ENCODE measurements at regions not wholly inside any gene's neighbourhood (a gene's known extent, or its start where the extent isn't known, plus 50 kb on each side); places are given as distances from the start of the nearest gene placed in this dataset.
A peak's percentile ranks its signal among the peaks of the same experiment; 100 is the strongest.

DNA sequence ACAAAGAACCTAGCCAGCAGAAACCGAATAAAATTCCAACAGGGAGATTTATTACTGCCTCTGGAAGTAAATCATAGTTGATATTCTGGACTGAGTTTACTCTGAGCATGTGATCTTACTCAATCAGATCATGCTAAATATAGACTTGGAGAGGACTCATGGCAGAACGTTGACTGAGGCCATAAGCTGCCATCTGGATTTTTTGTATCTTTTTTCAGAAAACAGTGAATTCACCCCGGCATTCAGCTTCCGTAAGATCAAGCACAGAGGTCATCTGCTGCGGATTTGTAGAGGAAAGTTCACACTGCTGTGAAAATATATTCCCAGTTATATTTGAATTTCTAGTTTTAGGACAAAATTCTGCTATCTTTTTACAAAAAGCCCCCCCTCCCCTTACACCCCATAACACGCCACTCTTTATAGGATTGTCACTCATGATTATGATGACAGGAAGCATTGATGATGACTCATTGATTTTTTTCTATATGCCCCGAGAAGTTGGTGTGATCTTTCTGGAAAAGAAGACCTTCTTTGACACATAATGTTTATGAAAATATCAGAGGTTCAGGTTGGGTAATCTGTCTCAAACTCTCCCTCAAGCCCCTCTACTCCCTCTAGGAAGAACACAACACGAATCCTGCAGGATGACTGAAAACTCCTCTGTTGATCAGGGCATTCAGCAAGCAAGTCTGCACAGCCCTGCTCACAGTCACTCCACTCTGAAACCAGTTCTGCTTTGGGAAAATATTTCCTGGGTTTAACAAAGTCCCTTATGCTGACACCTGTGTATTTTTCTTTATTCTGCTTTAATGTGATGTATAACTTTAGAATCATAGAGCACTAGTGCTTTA is 70.8 kb downstream of the NXNL2 start:
- FAIRE-seq (no peak), ATAC-seq (no peak), DNase-seq (ENCODE audit: low read depth in 1 of 2, low spot score in 1 of 2) (no peak)
- TF ChIP-seq FOSL2 (IDR thresholded peaks at IDR 0.05) (no peak), FOSL2 (CRISPR knock-in tag; IDR thresholded peaks at IDR 0.05) (peak; percentile 68), CHD2 (IDR thresholded peaks at IDR 0.05; ENCODE audit: low read length, partially characterized antibody) (no peak)
- TF ChIP-seq, protein P1, sequence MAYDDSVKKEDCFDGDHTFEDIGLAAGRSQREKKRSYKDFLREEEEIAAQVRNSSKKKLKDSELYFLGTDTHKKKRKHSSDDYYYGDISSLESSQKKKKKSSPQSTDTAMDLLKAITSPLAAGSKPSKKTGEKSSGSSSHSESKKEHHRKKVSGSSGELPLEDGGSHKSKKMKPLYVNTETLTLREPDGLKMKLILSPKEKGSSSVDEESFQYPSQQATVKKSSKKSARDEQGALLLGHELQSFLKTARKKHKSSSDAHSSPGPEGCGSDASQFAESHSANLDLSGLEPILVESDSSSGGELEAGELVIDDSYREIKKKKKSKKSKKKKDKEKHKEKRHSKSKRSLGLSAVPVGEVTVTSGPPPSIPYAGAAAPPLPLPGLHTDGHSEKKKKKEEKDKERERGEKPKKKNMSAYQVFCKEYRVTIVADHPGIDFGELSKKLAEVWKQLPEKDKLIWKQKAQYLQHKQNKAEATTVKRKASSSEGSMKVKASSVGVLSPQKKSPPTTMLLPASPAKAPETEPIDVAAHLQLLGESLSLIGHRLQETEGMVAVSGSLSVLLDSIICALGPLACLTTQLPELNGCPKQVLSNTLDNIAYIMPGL (CRISPR knock-in tag; IDR thresholded peaks at IDR 0.05; ENCODE audit: borderline replicate concordance), result no peak
- ChIA-PET CTCF (interaction anchor here (1.4 to 1.6 kb wide), 2 partner anchors 11 to 12 kb away, joined by 4 to 7 read pairs; no protein-coding TSS in a partner anchor), POLR2A (no interaction called here)
- Histone ChIP-seq H3K4me3 (no peak overlapping the region), H3K4me1 (peaks cover 4% of the 10 kb centered on the region; the same call in 1 of the 3 replicates), H3K4me2 (no peak overlapping the region), H3K27ac (no peak overlapping the region), H3K9me3 (no peaks in the 10 kb centered on the region)
- 39% methylated on average over 8 of the region's 8 CpGs for WGBS (ENCODE audit: missing lambda C conversion rate)

DNA sequence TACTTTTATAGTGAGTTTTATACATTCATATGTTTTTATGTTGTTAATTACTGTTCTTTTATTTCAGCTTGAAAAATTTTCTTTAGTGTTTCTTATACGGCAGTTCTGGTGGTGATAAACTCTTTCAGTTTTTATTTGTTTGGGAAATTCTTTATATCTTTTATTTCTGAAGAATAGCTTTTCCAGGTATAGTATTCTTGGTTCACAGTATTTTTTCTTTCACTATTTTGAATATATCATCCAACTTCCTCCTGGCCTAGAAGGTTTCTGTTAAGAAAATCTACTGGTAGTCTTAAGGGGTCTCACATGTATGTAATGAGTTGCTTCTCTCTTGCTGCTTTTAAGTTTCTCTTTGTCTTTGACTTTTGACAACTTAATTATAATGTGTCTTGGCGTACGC is 79.4 kb downstream of the NXNL2 start:
- Histone ChIP-seq H3K4me1 (no peaks in the 10 kb centered on the region), H3K4me2 (no peak overlapping the region), H3K4me3 (no peak overlapping the region), H3K9me3 (peaks cover 3% of the 10 kb centered on the region; the same call in 2 of the 3 replicates), H3K27ac (no peak overlapping the region)
- ChIA-PET POLR2A (no interaction called here), CTCF (no interaction called here)
- WGBS (ENCODE audit: missing lambda C conversion rate), result 46% methylated on average over 3 of the region's 3 CpGs
- TF ChIP-seq, protein P2, sequence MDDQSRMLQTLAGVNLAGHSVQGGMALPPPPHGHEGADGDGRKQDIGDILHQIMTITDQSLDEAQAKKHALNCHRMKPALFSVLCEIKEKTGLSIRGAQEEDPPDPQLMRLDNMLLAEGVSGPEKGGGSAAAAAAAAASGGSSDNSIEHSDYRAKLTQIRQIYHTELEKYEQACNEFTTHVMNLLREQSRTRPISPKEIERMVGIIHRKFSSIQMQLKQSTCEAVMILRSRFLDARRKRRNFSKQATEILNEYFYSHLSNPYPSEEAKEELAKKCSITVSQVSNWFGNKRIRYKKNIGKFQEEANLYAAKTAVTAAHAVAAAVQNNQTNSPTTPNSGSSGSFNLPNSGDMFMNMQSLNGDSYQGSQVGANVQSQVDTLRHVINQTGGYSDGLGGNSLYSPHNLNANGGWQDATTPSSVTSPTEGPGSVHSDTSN (IDR thresholded peaks at IDR 0.05), result no peak
- TF ChIP-seq SREBF2 (IDR thresholded peaks at IDR 0.05) (no peak), JUNB (IDR thresholded peaks at IDR 0.05) (no peak), MYC (IDR thresholded peaks at IDR 0.05; ENCODE audit: borderline replicate concordance, low read length) (no peak), TP53 (CRISPR knock-in tag; IDR thresholded peaks at IDR 0.05) (no peak), RFX5 (IDR thresholded peaks at IDR 0.05) (no peak), ZC3H11A (IDR thresholded peaks at IDR 0.05) (no peak), HOXB13 (CRISPR knock-in tag; IDR thresholded peaks at IDR 0.05; ENCODE audit: low read depth) (no peak), FOSL2 (IDR thresholded peaks at IDR 0.05) (no peak), FOSL2 (CRISPR knock-in tag; IDR thresholded peaks at IDR 0.05) (no peak), SMC3 (IDR thresholded peaks at IDR 0.05) (no peak)
- TF ChIP-seq, protein P3, sequence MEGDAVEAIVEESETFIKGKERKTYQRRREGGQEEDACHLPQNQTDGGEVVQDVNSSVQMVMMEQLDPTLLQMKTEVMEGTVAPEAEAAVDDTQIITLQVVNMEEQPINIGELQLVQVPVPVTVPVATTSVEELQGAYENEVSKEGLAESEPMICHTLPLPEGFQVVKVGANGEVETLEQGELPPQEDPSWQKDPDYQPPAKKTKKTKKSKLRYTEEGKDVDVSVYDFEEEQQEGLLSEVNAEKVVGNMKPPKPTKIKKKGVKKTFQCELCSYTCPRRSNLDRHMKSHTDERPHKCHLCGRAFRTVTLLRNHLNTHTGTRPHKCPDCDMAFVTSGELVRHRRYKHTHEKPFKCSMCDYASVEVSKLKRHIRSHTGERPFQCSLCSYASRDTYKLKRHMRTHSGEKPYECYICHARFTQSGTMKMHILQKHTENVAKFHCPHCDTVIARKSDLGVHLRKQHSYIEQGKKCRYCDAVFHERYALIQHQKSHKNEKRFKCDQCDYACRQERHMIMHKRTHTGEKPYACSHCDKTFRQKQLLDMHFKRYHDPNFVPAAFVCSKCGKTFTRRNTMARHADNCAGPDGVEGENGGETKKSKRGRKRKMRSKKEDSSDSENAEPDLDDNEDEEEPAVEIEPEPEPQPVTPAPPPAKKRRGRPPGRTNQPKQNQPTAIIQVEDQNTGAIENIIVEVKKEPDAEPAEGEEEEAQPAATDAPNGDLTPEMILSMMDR (IDR thresholded peaks at IDR 0.05), result no peak
- TF ChIP-seq, protein P4, sequence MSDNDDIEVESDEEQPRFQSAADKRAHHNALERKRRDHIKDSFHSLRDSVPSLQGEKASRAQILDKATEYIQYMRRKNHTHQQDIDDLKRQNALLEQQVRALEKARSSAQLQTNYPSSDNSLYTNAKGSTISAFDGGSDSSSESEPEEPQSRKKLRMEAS (IDR thresholded peaks at IDR 0.05), result no peak
- TF ChIP-seq, protein P5, sequence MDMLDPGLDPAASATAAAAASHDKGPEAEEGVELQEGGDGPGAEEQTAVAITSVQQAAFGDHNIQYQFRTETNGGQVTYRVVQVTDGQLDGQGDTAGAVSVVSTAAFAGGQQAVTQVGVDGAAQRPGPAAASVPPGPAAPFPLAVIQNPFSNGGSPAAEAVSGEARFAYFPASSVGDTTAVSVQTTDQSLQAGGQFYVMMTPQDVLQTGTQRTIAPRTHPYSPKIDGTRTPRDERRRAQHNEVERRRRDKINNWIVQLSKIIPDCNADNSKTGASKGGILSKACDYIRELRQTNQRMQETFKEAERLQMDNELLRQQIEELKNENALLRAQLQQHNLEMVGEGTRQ (IDR thresholded peaks at IDR 0.05), result no peak
- TF ChIP-seq, protein P1 (CRISPR knock-in tag; IDR thresholded peaks at IDR 0.05; ENCODE audit: borderline replicate concordance), result no peak
- TF ChIP-seq, protein P6, sequence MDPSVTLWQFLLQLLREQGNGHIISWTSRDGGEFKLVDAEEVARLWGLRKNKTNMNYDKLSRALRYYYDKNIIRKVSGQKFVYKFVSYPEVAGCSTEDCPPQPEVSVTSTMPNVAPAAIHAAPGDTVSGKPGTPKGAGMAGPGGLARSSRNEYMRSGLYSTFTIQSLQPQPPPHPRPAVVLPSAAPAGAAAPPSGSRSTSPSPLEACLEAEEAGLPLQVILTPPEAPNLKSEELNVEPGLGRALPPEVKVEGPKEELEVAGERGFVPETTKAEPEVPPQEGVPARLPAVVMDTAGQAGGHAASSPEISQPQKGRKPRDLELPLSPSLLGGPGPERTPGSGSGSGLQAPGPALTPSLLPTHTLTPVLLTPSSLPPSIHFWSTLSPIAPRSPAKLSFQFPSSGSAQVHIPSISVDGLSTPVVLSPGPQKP (IDR thresholded peaks at IDR 0.05; ENCODE audit: low read depth, low read length), result no peak
- no peak for DNase-seq (ENCODE audit: low read depth in 1 of 2, low spot score in 1 of 2)
- FAIRE-seq, result no peak
- no peak for ATAC-seq
